Choroid plexus epithelial cell (primary cell): ENCODE measurements at regions not wholly inside any gene's neighbourhood (a gene's known extent, or its start where the extent isn't known, plus 50 kb on each side); places are given as distances from the start of the nearest gene placed in this dataset.
A peak's percentile ranks its signal among the peaks of the same experiment; 100 is the strongest.

Experiments used
- DNase-seq: peaks from one replicate; pipeline ENCODE4 v3.0.0-alpha.2; 2010; ENCODE audit warnings: low read depth
- H3K4me3 ChIP-seq: 2 replicates; pipeline ENCODE4 v1.5.1; 2011; ENCODE audit warnings: low read depth, mild to moderate bottlenecking, control low read depth, low read length, moderate library complexity
- TF ChIP-seq, protein P1 (sequence below): conservative IDR thresholded peaks from 2 replicates; pipeline ENCODE4 v1.5.1; 2011; ENCODE audit warnings: low read depth, mild to moderate bottlenecking, control low read depth, inconsistent platforms, low read length, moderate library complexity

- no peak overlapping the region for H3K4me3 ChIP-seq
- TF ChIP-seq, protein P1, sequence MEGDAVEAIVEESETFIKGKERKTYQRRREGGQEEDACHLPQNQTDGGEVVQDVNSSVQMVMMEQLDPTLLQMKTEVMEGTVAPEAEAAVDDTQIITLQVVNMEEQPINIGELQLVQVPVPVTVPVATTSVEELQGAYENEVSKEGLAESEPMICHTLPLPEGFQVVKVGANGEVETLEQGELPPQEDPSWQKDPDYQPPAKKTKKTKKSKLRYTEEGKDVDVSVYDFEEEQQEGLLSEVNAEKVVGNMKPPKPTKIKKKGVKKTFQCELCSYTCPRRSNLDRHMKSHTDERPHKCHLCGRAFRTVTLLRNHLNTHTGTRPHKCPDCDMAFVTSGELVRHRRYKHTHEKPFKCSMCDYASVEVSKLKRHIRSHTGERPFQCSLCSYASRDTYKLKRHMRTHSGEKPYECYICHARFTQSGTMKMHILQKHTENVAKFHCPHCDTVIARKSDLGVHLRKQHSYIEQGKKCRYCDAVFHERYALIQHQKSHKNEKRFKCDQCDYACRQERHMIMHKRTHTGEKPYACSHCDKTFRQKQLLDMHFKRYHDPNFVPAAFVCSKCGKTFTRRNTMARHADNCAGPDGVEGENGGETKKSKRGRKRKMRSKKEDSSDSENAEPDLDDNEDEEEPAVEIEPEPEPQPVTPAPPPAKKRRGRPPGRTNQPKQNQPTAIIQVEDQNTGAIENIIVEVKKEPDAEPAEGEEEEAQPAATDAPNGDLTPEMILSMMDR: no peak
- no peak for DNase-seq
Observed at GRCh38 chr5:159824188-159825161, 91.8 kb upstream of the ADRA1B start.

- DNase-seq: no peak
- TF ChIP-seq, protein P1: no peak
- H3K4me3 ChIP-seq: no peak overlapping the region
Observed at GRCh38 chr5:159825551-159826051, 90.7 kb upstream of the ADRA1B start.

DNA sequence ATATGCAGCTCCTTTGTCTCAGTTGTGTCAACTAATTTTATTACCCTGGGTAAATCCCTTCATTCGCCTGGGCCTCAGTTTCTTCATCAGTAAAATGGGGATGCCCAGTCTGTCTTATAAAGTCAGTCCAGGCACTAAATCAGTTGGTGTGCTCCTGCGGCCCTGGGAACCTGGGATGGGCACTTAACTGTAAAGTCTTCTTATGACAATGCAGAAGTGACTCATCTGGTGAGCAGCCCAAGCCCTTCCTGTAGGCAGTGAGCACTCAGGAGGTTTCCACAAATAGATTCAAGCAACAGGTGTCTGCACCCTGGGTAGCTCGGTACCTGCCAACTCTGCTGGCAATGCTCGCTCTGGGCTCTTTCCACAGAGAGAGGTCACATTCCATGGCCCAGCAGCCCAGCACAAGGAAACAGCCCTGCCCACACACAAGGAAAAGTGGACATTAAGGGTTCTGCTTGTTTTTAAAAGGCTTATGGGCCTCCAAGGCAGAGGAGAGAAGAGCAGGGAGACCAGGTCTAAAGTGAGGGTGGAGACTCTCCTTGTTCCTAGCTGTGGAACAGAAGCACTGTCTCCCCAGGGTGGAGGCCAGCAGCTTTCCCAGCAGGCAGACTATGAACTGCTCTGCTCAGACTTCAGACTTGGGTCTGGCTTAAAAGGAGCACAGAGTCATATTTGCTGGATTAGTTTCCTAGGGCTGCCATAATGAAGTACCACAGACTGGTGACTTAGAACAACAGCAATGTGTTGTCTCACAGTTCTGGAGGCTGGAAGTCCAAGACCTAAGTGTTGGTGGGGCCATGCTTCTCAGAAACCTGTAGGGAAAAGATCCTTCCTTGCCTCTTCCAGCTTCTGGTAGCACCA is 89.7 kb upstream of the ADRA1B start:
- TF ChIP-seq, protein P1: no peak
- no peak overlapping the region for H3K4me3 ChIP-seq
- DNase-seq: peak; percentile 83

GRCh38 chr5:159827861-159828260 is 88.4 kb upstream of the ADRA1B start:
- no peak for DNase-seq

GRCh38 chr5:159832073-159832472 is 84.2 kb upstream of the ADRA1B start:
- TF ChIP-seq, protein P1: no peak
- no peak overlapping the region for H3K4me3 ChIP-seq
- no peak for DNase-seq

More at GRCh38 chr5:159827861-159828260, 88.4 kb upstream of the ADRA1B start:
- TF ChIP-seq, protein P1: no peak
- no peak overlapping the region for H3K4me3 ChIP-seq

GRCh38 chr5:159833088-159833487 is 83.2 kb upstream of the ADRA1B start:
- TF ChIP-seq, protein P1: no peak
- DNase-seq: no peak
- no peak overlapping the region for H3K4me3 ChIP-seq
